ENCODE measurements at regions not wholly inside any gene's neighbourhood (a gene's known extent, or its start where the extent isn't known, plus 50 kb on each side); places are given as distances from the start of the nearest gene placed in this dataset.

DNA sequence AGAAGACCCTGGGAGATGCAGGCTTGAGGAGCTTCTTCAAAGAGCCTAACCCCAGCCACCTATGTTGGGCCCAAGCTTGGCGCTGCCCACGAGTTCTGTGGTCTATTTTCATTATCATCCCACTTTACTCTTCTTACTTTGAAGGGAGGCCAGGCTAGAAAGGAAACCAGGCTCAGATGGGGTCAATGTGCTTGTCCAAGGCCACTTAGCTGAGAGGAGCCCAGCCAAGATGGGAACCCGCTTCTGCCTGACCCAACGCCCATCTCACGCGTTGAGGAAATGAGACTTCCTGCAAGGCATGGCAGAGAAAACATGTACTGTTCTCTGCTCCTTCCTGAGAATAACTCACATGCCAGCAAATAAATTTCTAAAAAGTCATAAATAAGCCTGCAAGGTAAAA lies 486.3 kb upstream of the PROK2 start:
- Histone ChIP-seq H2AFZ (replicated peaks) (no peak overlapping the region), H3K27me3 (no peaks in the 10 kb centered on the region), H3K4me3 (no peak overlapping the region), H3F3A (ENCODE audit: low read depth) (no peaks in the 10 kb centered on the region), H3K4me1 (peaks cover 31% of the 10 kb centered on the region), H3K27ac (no peak overlapping the region), H3K9ac (no peak overlapping the region), H3K4me2 (no peak overlapping the region), H4K20me1 (ENCODE audit: low read depth) (no peaks in the 10 kb centered on the region), H3K79me2 (ENCODE audit: low read depth) (no peaks in the 10 kb centered on the region), H3K9me3 (ENCODE audit: low read depth) (no peaks in the 10 kb centered on the region), H3K36me3 (no peaks in the 10 kb centered on the region)
- Mint-ChIP-seq H3K27ac (no peak overlapping the region), H3K36me3 (no peaks in the 10 kb centered on the region), H3K4me1 (peaks cover 39% of the 10 kb centered on the region), H3K4me3 (no peak overlapping the region), H3K27me3 (ENCODE audit: insufficient read depth, low read depth) (peaks cover 10% of the 10 kb centered on the region), H3K9me3 (no peaks in the 10 kb centered on the region)
- TF ChIP-seq EZH2phosphoT487 (IDR thresholded peaks at IDR 0.05) (no peak), EZH2 (IDR thresholded peaks at IDR 0.05) (no peak)
- TF ChIP-seq, protein P1, sequence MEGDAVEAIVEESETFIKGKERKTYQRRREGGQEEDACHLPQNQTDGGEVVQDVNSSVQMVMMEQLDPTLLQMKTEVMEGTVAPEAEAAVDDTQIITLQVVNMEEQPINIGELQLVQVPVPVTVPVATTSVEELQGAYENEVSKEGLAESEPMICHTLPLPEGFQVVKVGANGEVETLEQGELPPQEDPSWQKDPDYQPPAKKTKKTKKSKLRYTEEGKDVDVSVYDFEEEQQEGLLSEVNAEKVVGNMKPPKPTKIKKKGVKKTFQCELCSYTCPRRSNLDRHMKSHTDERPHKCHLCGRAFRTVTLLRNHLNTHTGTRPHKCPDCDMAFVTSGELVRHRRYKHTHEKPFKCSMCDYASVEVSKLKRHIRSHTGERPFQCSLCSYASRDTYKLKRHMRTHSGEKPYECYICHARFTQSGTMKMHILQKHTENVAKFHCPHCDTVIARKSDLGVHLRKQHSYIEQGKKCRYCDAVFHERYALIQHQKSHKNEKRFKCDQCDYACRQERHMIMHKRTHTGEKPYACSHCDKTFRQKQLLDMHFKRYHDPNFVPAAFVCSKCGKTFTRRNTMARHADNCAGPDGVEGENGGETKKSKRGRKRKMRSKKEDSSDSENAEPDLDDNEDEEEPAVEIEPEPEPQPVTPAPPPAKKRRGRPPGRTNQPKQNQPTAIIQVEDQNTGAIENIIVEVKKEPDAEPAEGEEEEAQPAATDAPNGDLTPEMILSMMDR (IDR thresholded peaks at IDR 0.05): no peak
- DNase-seq (ENCODE audit: low spot score): no peak

DNA sequence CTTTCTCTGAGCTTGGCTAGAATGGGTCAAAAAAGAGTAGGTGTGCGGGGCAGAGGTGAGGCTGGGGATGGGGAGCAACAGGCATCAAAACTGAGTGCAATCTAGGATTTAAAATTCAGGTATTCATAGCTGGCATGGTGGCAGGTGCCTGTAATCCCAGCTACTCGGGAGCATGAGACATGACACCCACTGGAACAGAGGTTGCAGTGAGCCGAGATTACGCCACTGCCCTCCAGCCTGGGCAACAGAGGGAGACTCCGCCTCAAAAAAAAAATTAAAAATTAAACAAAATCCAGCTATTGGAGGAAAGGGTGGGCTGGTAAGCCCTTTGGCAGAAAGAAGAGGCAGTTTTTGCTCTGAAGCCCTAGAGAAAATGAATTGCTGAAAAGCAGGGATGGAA lies 485.8 kb upstream of the PROK2 start:
- Histone ChIP-seq H2AFZ (replicated peaks) (no peak overlapping the region), H3K27ac (no peak overlapping the region), H3K9ac (no peak overlapping the region), H3K4me1 (peaks cover 31% of the 10 kb centered on the region), H3K4me3 (no peak overlapping the region), H3K27me3 (no peaks in the 10 kb centered on the region), H3K36me3 (no peaks in the 10 kb centered on the region), H4K20me1 (ENCODE audit: low read depth) (no peaks in the 10 kb centered on the region), H3K9me3 (ENCODE audit: low read depth) (no peaks in the 10 kb centered on the region), H3F3A (ENCODE audit: low read depth) (no peaks in the 10 kb centered on the region), H3K79me2 (ENCODE audit: low read depth) (no peaks in the 10 kb centered on the region), H3K4me2 (no peak overlapping the region)
- Mint-ChIP-seq H3K27ac (no peak overlapping the region), H3K36me3 (no peaks in the 10 kb centered on the region), H3K9me3 (no peaks in the 10 kb centered on the region), H3K4me1 (peaks cover 39% of the 10 kb centered on the region), H3K4me3 (no peak overlapping the region), H3K27me3 (ENCODE audit: insufficient read depth, low read depth) (peaks cover 10% of the 10 kb centered on the region)
- TF ChIP-seq, protein P1 (IDR thresholded peaks at IDR 0.05): no peak
- TF ChIP-seq EZH2 (IDR thresholded peaks at IDR 0.05): no peak
- TF ChIP-seq EZH2phosphoT487 (IDR thresholded peaks at IDR 0.05): no peak
- DNase-seq (ENCODE audit: low spot score): no peak

DNA sequence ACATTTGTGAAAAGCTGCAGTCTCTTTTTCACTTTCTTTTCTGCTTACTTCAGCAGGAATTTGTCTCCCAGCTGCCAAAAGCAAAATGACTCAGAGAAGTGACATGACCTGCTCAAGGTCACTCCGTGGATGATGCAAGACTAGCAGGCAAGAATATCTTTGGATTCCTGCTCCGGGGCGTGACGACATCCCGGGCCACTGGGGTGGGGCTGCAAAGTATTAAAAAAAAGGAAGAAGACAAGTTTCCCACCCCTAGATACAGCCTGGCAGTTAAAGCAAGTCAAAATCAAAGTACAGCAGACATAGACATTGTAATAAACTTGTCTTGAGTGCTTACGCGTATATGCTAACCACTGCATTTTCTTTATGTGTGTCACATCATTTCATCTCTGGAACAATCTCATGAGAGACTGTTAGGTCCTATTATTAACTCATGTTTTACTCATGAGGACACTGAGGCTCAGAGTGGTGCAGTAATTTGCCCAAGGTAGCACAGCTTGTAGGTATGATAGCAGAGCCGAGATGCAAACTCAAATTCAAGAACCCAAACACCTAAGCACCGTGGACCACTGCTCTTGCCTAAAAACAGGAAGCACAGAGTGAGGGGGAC lies 485.2 kb upstream of the PROK2 start:
- Histone ChIP-seq H2AFZ (replicated peaks) (no peak overlapping the region), H3K36me3 (no peaks in the 10 kb centered on the region), H3K9me3 (ENCODE audit: low read depth) (no peaks in the 10 kb centered on the region), H3K4me1 (peaks cover 31% of the 10 kb centered on the region), H3F3A (ENCODE audit: low read depth) (no peaks in the 10 kb centered on the region), H3K27ac (no peak overlapping the region), H3K79me2 (ENCODE audit: low read depth) (no peaks in the 10 kb centered on the region), H3K9ac (no peak overlapping the region), H3K4me3 (no peak overlapping the region), H3K4me2 (no peak overlapping the region), H3K27me3 (no peaks in the 10 kb centered on the region), H4K20me1 (ENCODE audit: low read depth) (no peaks in the 10 kb centered on the region)
- DNase-seq (ENCODE audit: low spot score): no peak
- TF ChIP-seq EZH2 (IDR thresholded peaks at IDR 0.05) (no peak), EZH2phosphoT487 (IDR thresholded peaks at IDR 0.05) (no peak)
- TF ChIP-seq, protein P1 (IDR thresholded peaks at IDR 0.05): no peak
- no peak overlapping the region for H3K4me3 Mint-ChIP-seq
- peaks cover 10% of the 10 kb centered on the region for H3K27me3 Mint-ChIP-seq (ENCODE audit: insufficient read depth, low read depth)
- no peaks in the 10 kb centered on the region for H3K9me3 Mint-ChIP-seq
- H3K36me3 Mint-ChIP-seq: no peaks in the 10 kb centered on the region
- no peak overlapping the region for H3K27ac Mint-ChIP-seq
- H3K4me1 Mint-ChIP-seq: peaks cover 40% of the 10 kb centered on the region
